GM12878 (cell line): ENCODE measurements at regions not wholly inside any gene's neighbourhood (a gene's known extent, or its start where the extent isn't known, plus 50 kb on each side); places are given as distances from the start of the nearest gene placed in this dataset.

Experiments used
- ATAC-seq: fragments of 200-7000 bp; cut with Tn5 transposase; 3 replicates; pipeline ENCODE4 v1.9.1; 2020; ENCODE audit warnings: mild to moderate bottlenecking, moderate library complexity
- BruUV-seq: library from RNA; stranded (reverse); fragments of 400-500 nt; replicated peaks from 2 replicates; lab custom pipeline; 2021; lab: Mats Ljungman, UMichigan
- CTCF ChIA-PET: fragments of 300-600 bp; sonication (Branson Sonifier 250); formaldehyde crosslinking; extraction: SDS; loops from one replicate; lab custom pipeline; 2021; ENCODE audit warnings: inconsistent platforms; lab: Yijun Ruan, JAX
- POLR2A ChIA-PET: fragments of 350-600 bp; formaldehyde crosslinking; extraction: SDS; loops from one replicate; lab custom pipeline; 2021; ENCODE audit warnings: inconsistent platforms; lab: Charles Lee
- RAD21 ChIA-PET: fragments of 300-600 bp; sonication (Branson Sonifier 250); formaldehyde crosslinking; loops from one replicate; lab custom pipeline; 2023; ENCODE audit warnings: antibody characterized with exemption; ENCODE audit not compliant: unreplicated experiment; lab: Charles Lee
- SMC1A ChIA-PET: fragments of 300-600 bp; sonication (Branson Sonifier 250); formaldehyde crosslinking; loops from one replicate; lab custom pipeline; 2023; ENCODE audit not compliant: unreplicated experiment, uncharacterized antibody; lab: Charles Lee
- DNase-seq: peaks from one replicate; pipeline ENCODE4 v3.0.0-alpha.2; 2011; ENCODE audit warnings: low read depth, low spot score
- FAIRE-seq: peaks from 3 replicates; lab custom pipeline; 2011; peaks lifted over from hg19 to GRCh38; lab: Jason Lieb, UNC
- H2AFZ ChIP-seq: 2 replicates; pipeline ENCODE4 v1.6.0; 2011; ENCODE audit warnings: low read depth, low read length, control low read depth; ENCODE audit not compliant: control insufficient read depth
- H3K27ac ChIP-seq: 2 replicates; pipeline ENCODE4 v1.5.1; 2011; ENCODE audit warnings: control low read depth; ENCODE audit not compliant: control insufficient read depth, insufficient read depth
- H3K27me3 ChIP-seq, 2 experiments: replicated peaks in 1 of 2; 2 replicates each; pipeline versions ENCODE4 v1.6.0 to v1.6.1; 2011; ENCODE audit warnings: low read length in 1 of 2; ENCODE audit not compliant: control insufficient read depth in 2 of 2, insufficient read depth in 2 of 2
- H3K36me3 ChIP-seq, 2 experiments: 2 replicates each; pipeline ENCODE4 v1.5.1; 2011; ENCODE audit warnings: low read length in 1 of 2; ENCODE audit not compliant: control insufficient read depth in 2 of 2, insufficient read depth in 2 of 2
- H3K4me1 ChIP-seq: 2 replicates; pipeline ENCODE4 v1.6.1; 2011; ENCODE audit warnings: mild to moderate bottlenecking, low read length, moderate library complexity, mixed read lengths; ENCODE audit not compliant: control insufficient read depth, insufficient read depth
- H3K4me2 ChIP-seq: 2 replicates; pipeline ENCODE4 v1.6.0; 2011; ENCODE audit warnings: control low read depth; ENCODE audit not compliant: control insufficient read depth, insufficient read depth
- H3K4me3 ChIP-seq: fragments of 200-600 bp; sonication (generic); 2 replicates; pipeline ENCODE4 v1.5.1; 2016
- H3K79me2 ChIP-seq: 2 replicates; pipeline ENCODE4 v1.6.0; 2011; ENCODE audit warnings: low read length; ENCODE audit not compliant: control insufficient read depth, insufficient read depth
- H3K9ac ChIP-seq: 2 replicates; pipeline ENCODE4 v1.8.0; 2011; ENCODE audit warnings: low read length, control low read depth, mixed read lengths; ENCODE audit not compliant: control insufficient read depth, insufficient read depth
- H3K9me3 ChIP-seq: replicated peaks from 3 replicates; pipeline ENCODE4 v1.5.1; 2011; ENCODE audit warnings: mild to moderate bottlenecking, low read length; ENCODE audit not compliant: control insufficient read depth, insufficient read depth
- H4K20me1 ChIP-seq: 2 replicates; pipeline ENCODE4 v1.6.0; 2011; ENCODE audit not compliant: control insufficient read depth, insufficient read depth
- HSF1 ChIP-seq: fragments of 150-350 bp; IDR thresholded peaks from 2 replicates; pipeline ENCODE4 v1.6.1; 2014; ENCODE audit warnings: mild to moderate bottlenecking, low read depth, low read length
- NR2F1 ChIP-seq: fragments of 450-650 bp; conservative IDR thresholded peaks from 2 replicates; pipeline ENCODE4 v1.6.1; 2017; ENCODE audit warnings: mild to moderate bottlenecking
- RAD21 ChIP-seq: IDR thresholded peaks from 2 replicates; pipeline ENCODE4 v1.6.1; 2011; ENCODE audit warnings: mild to moderate bottlenecking, low read depth, low read length, moderate library complexity; ENCODE audit not compliant: insufficient read depth
- ZBED1 ChIP-seq: IDR thresholded peaks from 2 replicates; pipeline ENCODE4 v1.6.1; 2016; ENCODE audit warnings: borderline replicate concordance
- WGBS: methylation state at CpG from one replicate; pipeline ENCODE4 v1.1.6; 2016; ENCODE audit warnings: low lambda C conversion rate; ENCODE audit not compliant: insufficient replicate concordance, insufficient coverage; ENCODE audit errors: missing lambda C conversion rate; 5-methylcytosine and 5-hydroxymethylcytosine counted together
- in situ Hi-C: fragments of 300-500 bp; cut with MboI; formaldehyde crosslinking; loops from 9 replicates; pipeline ENCODE4 v1.14.3; 2018; ENCODE audit warnings: mixed read lengths
- intact Hi-C: fragments of 100-400 bp; cut with micrococcal nuclease; formaldehyde crosslinking; loops from one replicate; pipeline ENCODE4 v1.14.2; 2022; ENCODE audit not compliant: unreplicated experiment

- no peak overlapping the region for H3K27ac ChIP-seq
- in situ Hi-C loops, result no loop called here
- ChIA-PET POLR2A (no interaction called here), SMC1A (interaction anchor here (1.7 kb wide), 1 partner anchor 36 kb away, joined by 6 read pairs; no protein-coding TSS in a partner anchor)
- 43% methylated on average over 7 of the region's 7 CpGs for WGBS
- no peak for DNase-seq
- H3K9ac ChIP-seq, result no peak overlapping the region
- no peaks in the 10 kb centered on the region; a peak in 1 of 4 replicates for H3K27me3 ChIP-seq
- no peak overlapping the region for H3K4me3 ChIP-seq
- H3K79me2 ChIP-seq, result no peaks in the 10 kb centered on the region
- no peak overlapping the region for H3K4me2 ChIP-seq
- no TSS peak for BruUV-seq
- H3K9me3 ChIP-seq, result no peaks in the 10 kb centered on the region
- no peaks in the 10 kb centered on the region for H3K36me3 ChIP-seq
- no peaks in the 10 kb centered on the region for H4K20me1 ChIP-seq
- no peak for ATAC-seq
- FAIRE-seq, result no peak
- no peaks in the 10 kb centered on the region for H3K4me1 ChIP-seq
- TF ChIP-seq HSF1 (no peak), RAD21 (0 out of 2 replicates have a peak, but pooled peaks have one; percentile 32), NR2F1 (no peak), ZBED1 (no peak)
- TF ChIP-seq, all 136 proteins: peak for 1
- intact Hi-C loops, result no loop called here
- H2AFZ ChIP-seq, result no peak overlapping the region
- ChIA-PET RAD21 (interaction anchor here (1.2 kb wide), 1 partner anchor 35 kb away, joined by 8 read pairs; no protein-coding TSS in a partner anchor), CTCF (interaction anchor here (0.8 kb wide), 1 partner anchor 36 kb away, joined by 4 read pairs; no protein-coding TSS in a partner anchor)
These were observed 94.0 kb upstream of the RMST start for GRCh38 chr12:97368462-97369163.
